SW 1271 (cell line): ENCODE measurements at regions not wholly inside any gene's neighbourhood (a gene's known extent, or its start where the extent isn't known, plus 50 kb on each side); places are given as distances from the start of the nearest gene placed in this dataset.
"Not testable (repeated sequence)": the region's sequence is repeated elsewhere in the genome, so short reads cannot be mapped to it uniquely, and the experiment has no call there.

Experiments used
- DNase-seq, 2 experiments: peaks; one replicate each; lab custom pipeline; 2025; lab: John Stamatoyannopoulos, UW

DNA sequence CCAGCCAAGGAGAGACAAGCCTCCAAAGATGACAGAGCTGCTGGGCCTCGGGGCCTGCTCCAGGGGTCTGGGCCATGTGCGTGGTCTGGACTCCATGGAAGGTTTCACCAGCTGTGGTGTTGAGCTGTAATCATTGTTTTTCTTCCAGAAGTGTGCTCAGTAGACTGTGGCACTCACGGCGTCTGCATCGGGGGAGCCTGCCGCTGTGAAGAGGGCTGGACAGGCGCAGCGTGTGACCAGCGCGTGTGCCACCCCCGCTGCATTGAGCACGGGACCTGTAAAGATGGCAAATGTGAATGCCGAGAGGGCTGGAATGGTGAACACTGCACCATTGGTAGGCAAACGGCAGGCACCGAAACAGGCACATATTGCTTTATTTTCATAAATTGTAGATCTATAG, 164.8 kb upstream of the WWC1 start:
- no peak for DNase-seq

DNA sequence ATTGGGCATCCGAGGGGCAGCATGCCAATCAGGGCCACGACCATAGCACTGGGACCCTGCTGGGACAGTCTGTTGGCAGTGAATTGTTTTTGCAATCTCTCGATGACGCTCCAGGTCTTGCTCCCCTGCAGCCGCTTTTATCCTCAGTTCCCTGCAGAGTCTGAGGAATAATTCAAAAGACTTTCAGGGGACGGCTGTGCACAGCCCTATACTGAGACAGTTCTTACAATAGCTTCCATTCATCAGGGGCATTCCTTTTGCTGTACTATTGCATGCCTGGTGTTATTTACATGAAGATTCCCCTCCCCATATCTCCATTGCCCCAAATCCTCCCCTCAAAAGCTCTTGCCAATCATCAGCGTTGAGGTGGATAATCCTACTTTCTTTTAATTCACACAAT, 163.3 kb upstream of the WWC1 start:
- no peak for DNase-seq

GRCh38 chr5:168128557-168128956, 162.9 kb upstream of the WWC1 start:
- no peak for DNase-seq

GRCh38 chr5:168131519-168131918, 159.9 kb upstream of the WWC1 start:
- no peak for DNase-seq

GRCh38 chr5:168132241-168132641, 159.2 kb upstream of the WWC1 start:
- DNase-seq: no peak

DNA sequence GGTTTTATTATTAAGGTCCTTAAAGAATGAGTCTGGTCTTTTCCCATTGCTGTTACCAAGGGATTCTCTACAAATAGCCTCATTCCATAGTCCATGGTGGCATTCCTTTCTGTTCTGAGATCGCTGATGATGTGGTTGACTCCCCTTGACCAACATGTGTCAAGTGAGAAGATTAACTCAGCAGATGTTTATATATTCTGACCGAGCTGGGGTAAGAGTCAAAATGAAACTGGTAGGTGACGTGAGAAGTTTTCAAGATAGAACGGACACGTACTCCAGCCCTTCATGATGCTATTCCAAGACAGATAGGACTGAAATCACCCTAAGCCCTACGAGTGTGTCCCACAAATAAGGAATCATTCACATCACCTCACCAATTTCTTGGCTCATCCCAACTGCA, 155.5 kb upstream of the WWC1 start:
- no peak for DNase-seq

GRCh38 chr5:168136340-168136739, 155.1 kb upstream of the WWC1 start:
- DNase-seq: no peak

- no peak for DNase-seq
Measured at GRCh38 chr5:168137265-168137664, 154.2 kb upstream of the WWC1 start.

DNA sequence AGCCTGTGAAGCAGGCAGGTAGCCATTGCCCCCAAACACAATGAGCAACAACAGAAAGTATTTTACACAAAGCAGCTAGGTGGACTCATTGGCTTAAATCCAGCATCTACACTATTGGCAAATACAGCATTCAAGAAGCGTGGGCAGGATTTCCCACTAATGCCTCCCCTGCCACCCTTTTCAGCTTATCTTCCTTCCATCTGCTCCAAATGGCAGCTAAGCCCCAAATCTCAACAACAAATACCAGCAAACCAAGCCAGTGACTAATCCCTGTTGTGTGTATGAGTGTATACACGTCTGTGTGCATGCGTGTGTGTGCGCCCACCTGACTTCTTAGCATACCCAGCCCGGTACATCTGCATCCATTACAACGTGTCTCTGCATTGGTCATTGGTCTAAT, 151.2 kb upstream of the WWC1 start:
- DNase-seq: no peak

GRCh38 chr5:168142402-168142801, 149.0 kb upstream of the WWC1 start:
- no peak for DNase-seq

DNA sequence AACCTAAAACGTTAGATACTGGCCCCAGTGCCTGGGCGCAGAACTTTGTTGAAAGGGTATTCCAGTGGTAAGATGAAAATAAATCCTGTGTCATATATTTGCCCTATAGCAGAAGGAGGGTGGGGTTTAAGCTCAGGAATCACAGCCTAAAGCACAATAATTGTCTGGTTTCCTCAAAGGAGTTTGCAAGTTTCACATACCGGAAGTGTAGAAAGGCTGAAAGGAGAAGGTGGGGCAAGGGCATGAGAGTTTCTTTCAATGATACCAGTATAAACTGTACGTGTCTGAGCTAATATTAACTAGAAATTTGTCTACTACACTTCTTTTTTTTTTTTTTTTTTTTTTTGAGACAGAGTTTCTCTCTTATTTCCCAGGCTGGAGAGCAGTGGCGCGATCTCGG, 147.9 kb upstream of the WWC1 start:
- DNase-seq: not testable (repeated sequence)

GRCh38 chr5:168147106-168147505, 144.3 kb upstream of the WWC1 start:
- no peak for DNase-seq

DNA sequence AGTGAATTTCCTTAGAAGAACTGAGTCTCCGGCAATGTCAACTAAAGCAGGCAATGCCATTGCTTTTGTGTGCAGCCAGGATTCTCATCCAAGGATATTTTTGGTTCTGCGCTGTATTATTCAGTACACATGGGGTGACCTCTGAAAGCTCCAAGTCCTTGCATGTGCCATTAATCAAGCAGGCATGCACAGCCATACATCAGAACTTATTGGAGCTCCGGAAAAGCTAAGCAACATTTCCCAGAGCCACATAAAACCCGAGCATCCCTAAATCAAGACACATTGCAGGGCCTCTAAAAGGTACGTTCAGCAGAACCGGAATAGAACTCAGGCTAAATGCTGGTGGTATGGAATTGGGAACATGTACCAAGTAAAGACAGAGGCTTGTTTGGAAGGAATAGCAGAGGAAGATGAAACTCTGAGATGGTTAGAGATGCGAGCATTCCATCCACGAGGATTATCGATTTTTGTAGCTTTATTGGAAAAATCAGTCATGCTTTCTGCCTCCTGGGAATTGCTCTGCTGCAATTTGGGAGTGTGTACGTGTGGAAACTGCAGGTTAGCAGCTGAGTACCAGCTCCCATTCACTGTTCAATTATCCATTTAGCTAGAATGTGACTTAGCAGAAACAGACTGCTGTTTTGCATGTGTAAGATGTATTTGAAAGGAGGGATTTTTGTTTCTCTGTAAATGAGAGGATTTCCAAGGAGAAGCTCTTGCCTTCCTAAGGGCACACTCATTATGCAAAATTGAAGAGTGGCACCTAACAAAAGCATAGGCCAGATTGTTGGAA, 143.7 kb upstream of the WWC1 start:
- no peak for DNase-seq

GRCh38 chr5:168151041-168151440, 140.4 kb upstream of the WWC1 start:
- no peak for DNase-seq

DNA sequence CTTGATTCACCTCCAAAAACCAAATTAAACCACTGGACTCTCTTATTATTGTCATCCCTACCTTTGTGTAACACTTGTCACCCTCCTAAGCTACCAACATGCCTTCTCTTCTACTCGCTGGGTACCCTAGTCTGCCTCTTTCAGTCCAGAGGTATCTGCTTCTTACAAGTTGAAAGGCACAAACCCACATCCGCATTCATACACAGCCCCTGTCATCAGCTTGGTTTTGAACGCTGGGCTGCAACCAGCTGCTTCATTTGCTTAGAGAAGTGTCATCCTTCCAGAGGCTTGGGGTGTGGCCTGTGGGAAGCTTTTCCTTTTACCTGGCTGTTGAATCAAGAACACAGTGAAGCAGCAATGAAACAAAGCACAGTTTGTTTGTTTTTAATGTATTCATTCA, 138.8 kb upstream of the WWC1 start:
- no peak for DNase-seq

DNA sequence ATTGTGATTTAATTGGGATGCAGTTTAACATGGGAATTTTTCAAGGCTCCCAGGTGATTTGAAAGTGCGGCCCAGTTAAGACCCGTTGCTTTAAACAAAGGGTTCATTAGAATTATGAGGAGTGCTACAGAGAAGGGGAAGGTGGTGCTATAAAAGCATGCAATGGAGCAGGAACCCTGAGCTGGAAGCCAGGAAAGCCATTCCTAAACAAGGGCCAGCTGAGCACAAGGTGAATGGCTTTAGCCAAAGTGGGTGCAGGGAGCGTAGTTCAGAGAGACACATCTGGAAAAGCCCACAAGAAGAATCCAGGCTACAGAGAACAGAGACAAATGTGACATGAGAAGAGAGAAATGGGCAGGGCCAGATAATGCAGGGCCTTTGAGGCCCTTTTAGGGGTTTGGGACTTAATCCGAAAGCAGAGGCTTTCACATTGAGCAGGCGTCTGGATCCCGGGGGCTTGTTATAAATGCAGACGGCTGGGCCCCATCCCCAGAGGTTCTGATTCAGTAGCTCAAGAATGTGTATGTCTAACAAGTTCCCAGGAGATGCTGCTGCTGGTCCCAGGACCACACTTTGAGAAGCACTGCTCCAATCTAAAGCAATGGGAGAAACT, 138.1 kb upstream of the WWC1 start:
- no peak for DNase-seq

- no peak for DNase-seq
Measured at GRCh38 chr5:168153876-168154270, 137.6 kb upstream of the WWC1 start.

DNA sequence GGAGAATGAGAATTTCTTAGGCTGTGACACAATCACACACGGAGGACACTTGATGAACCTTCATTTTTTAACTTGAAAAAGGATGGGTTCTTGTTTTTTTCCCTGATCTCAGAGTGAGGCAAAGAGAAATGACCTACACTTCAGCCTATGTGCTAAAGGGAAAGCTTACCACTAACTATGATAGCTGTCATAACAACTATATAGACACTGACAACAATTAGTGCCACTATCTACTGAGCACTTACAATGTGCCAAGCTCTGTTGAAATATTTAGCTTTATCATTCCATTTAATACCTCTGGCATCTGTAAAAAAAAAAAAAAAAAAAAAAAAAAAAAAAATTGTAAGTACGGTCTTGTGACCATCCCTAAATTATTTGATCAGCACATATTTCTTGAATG, 135.9 kb upstream of the WWC1 start:
- no peak for DNase-seq

DNA sequence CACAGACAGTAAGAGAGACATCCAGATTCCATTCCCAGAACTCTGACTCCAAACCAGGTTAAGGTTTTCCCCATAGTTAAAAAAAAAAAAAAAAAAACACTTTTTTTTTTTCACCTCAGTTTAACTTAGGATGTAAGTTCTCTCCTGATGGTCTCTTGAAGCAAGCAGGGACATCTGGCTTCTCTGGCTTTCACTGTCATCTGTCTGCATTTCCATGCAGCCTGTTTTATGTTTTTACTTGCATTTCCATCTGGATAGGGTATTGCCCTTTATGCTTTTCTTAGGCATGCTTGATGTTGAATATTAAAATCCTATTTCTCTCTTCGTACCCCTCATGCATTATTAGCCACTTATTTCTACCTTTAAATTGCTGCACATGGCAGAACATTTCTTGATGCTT, 135.3 kb upstream of the WWC1 start:
- DNase-seq: no peak

GRCh38 chr5:168157141-168157540, 134.3 kb upstream of the WWC1 start:
- no peak for DNase-seq

GRCh38 chr5:168159425-168159824, 132.0 kb upstream of the WWC1 start:
- DNase-seq: no peak

GRCh38 chr5:168162464-168162863, 129.0 kb upstream of the WWC1 start:
- no peak for DNase-seq

GRCh38 chr5:168163966-168164365, 127.5 kb upstream of the WWC1 start:
- no peak for DNase-seq
